ENCODE measurements at regions not wholly inside any gene's neighbourhood (a gene's known extent, or its start where the extent isn't known, plus 50 kb on each side); places are given as distances from the start of the nearest gene placed in this dataset.

DNA sequence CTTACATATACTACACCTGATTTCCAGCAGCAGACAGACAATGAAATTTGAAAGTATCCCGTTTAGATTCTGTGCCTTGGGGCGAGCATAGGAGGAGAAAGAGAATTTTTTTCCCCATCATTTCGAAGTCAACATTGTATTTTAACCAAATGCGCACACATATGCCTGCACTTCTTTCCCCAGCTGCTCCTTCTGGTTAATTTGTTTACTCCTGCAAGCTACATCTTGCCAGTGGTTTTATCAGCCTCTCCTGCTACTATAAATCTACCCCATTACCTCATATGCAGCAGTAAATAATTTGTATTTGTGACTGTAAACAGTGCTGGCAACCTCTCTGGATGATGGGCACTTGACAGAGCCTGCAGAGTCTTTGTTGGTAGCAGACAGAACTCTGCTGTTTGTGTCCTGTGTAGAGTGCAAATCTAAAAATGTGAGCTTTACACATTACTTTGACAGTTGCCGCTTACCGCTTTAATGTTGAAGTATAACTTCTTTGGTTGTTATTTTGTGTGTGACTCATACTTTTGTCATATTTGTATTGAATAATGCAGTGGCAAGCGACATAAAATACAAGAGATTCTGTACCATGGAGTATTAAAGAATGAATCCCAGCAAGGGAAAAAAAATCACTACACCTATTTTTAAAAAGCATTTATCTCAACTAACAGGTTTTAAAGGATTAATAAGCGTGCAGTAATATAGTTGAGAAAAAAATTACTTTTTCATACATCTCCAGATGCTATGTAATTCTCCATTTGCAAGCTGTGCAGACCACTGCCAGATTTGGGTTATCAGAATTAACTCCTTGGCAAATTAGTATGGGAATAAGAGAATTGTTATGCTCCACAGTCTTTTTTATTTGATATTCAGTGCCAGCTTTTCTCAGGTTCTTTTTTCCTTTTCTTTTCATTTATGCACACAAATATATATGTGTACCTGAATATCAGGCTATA, 536.8 kb downstream of the XIRP2 start:
- TF ChIP-seq, protein P1, sequence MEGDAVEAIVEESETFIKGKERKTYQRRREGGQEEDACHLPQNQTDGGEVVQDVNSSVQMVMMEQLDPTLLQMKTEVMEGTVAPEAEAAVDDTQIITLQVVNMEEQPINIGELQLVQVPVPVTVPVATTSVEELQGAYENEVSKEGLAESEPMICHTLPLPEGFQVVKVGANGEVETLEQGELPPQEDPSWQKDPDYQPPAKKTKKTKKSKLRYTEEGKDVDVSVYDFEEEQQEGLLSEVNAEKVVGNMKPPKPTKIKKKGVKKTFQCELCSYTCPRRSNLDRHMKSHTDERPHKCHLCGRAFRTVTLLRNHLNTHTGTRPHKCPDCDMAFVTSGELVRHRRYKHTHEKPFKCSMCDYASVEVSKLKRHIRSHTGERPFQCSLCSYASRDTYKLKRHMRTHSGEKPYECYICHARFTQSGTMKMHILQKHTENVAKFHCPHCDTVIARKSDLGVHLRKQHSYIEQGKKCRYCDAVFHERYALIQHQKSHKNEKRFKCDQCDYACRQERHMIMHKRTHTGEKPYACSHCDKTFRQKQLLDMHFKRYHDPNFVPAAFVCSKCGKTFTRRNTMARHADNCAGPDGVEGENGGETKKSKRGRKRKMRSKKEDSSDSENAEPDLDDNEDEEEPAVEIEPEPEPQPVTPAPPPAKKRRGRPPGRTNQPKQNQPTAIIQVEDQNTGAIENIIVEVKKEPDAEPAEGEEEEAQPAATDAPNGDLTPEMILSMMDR (IDR thresholded peaks at IDR 0.05; ENCODE audit: borderline replicate concordance, extremely low read depth, low read length, poor library complexity, severe bottlenecking) = no peak
- TF ChIP-seq EZH2 (IDR thresholded peaks at IDR 0.05; ENCODE audit: borderline replicate concordance, low read depth, low read length, severe bottlenecking) = no peak
